Endothelial cell of umbilical vein (primary cell): ENCODE measurements at regions not wholly inside any gene's neighbourhood (a gene's known extent, or its start where the extent isn't known, plus 50 kb on each side); places are given as distances from the start of the nearest gene placed in this dataset.

Source experiments
- CTCF ChIP-seq, 2 donors: IDR thresholded peaks; 1 replicate in 1 of 2; 2 replicates in 1 of 2; pipeline ENCODE4 v1.5.1; 2011; ENCODE audit warnings: low read length in 2 of 2, mild to moderate bottlenecking in 2 of 2, moderate library complexity in 2 of 2, control low read depth in 1 of 2, inconsistent platforms in 1 of 2, low read depth in 1 of 2; ENCODE audit not compliant: insufficient read depth in 1 of 2; ENCODE audit errors: extremely low read depth in 1 of 2
- MYC ChIP-seq: IDR thresholded peaks from one replicate; pipeline ENCODE4 v1.6.1; 2011; ENCODE audit warnings: mild to moderate bottlenecking, low read depth, low read length
- POLR2AphosphoS5 ChIP-seq: IDR thresholded peaks from 2 replicates; pipeline ENCODE4 v1.6.1; 2012; ENCODE audit warnings: low read depth, mild to moderate bottlenecking, control low read depth, low read length, moderate library complexity; ENCODE audit not compliant: insufficient read depth

GRCh38 chr18:78424403-78425018 is 555.1 kb upstream of the SALL3 start:
- TF ChIP-seq CTCF (IDR thresholded peaks at IDR 0.05; ENCODE audit: extremely low read depth in 1 of 2, insufficient read depth in 1 of 2, low read depth in 1 of 2, low read length in 2 of 2), result no peak
- no peak for TF ChIP-seq MYC
- no peak for TF ChIP-seq POLR2AphosphoS5
